Fibroblast of lung (primary cell): ENCODE measurements at regions not wholly inside any gene's neighbourhood (a gene's known extent, or its start where the extent isn't known, plus 50 kb on each side); places are given as distances from the start of the nearest gene placed in this dataset.

ENCODE experiments used
- DNase-seq, 2 donors: peaks; one replicate each; pipeline versions ENCODE4 v3.0.0 to v3.0.0-alpha.2; 2010; ENCODE audit warnings: low read depth in 2 of 2
- H2AFZ ChIP-seq: 2 replicates; pipeline ENCODE4 v1.5.1; 2012; ENCODE audit warnings: low read length, control low read depth, inconsistent platforms
- H3K27ac ChIP-seq: 2 replicates; pipeline ENCODE4 v1.5.1; 2011; ENCODE audit warnings: low read length, control low read depth; ENCODE audit not compliant: insufficient read depth
- H3K27me3 ChIP-seq: 2 replicates; pipeline ENCODE4 v1.5.1; 2011; ENCODE audit warnings: mild to moderate bottlenecking, low read length; ENCODE audit not compliant: control insufficient read depth, insufficient read depth
- H3K36me3 ChIP-seq: 2 replicates; pipeline ENCODE4 v1.5.1; 2011; ENCODE audit warnings: low read length; ENCODE audit not compliant: control insufficient read depth, insufficient read depth
- H3K4me1 ChIP-seq: 2 replicates; pipeline ENCODE4 v1.5.1; 2011; ENCODE audit warnings: low read length; ENCODE audit not compliant: control insufficient read depth, insufficient read depth; ENCODE audit errors: extremely low read depth
- H3K4me2 ChIP-seq: 2 replicates; pipeline ENCODE4 v1.5.1; 2011; ENCODE audit warnings: low read length, control low read depth; ENCODE audit not compliant: insufficient read depth; ENCODE audit errors: extremely low read depth
- H3K4me3 ChIP-seq, 4 experiments: fragments of 200-600 bp in 1 of 4; sonication (generic) in 1 of 4; replicated peaks in 1 of 4; 2 replicates each; pipeline ENCODE4 v1.5.1; 2011 to 2016; ENCODE audit warnings: low read length in 4 of 4, low read depth in 3 of 4, mild to moderate bottlenecking in 3 of 4, control low read depth in 2 of 4, inconsistent platforms in 1 of 4, mixed read lengths in 1 of 4; ENCODE audit not compliant: insufficient read depth in 1 of 4; ENCODE audit errors: control extremely low read depth in 1 of 4
- H3K79me2 ChIP-seq: 2 replicates; pipeline ENCODE4 v1.5.1; 2012; ENCODE audit warnings: mild to moderate bottlenecking, low read length, inconsistent platforms; ENCODE audit not compliant: control insufficient read depth, insufficient read depth
- H3K9ac ChIP-seq: 2 replicates; pipeline ENCODE4 v1.5.1; 2011; ENCODE audit warnings: mild to moderate bottlenecking, low read length, control low read depth; ENCODE audit not compliant: insufficient read depth
- H3K9me3 ChIP-seq: 2 replicates; pipeline ENCODE4 v1.5.1; 2012; ENCODE audit warnings: low read depth, low read length; ENCODE audit not compliant: control insufficient read depth, insufficient read depth
- H4K20me1 ChIP-seq: 2 replicates; pipeline ENCODE4 v1.5.1; 2011; ENCODE audit warnings: low read length; ENCODE audit not compliant: control insufficient read depth, insufficient read depth; ENCODE audit errors: extremely low read depth
- EZH2 ChIP-seq: IDR thresholded peaks from 2 replicates; pipeline ENCODE4 v1.5.1; 2012; ENCODE audit warnings: low read length, control low read depth, mild to moderate bottlenecking; ENCODE audit errors: missing control alignments
- TF ChIP-seq, protein P1 (sequence below), 2 donors: IDR thresholded peaks in 1 of 2; conservative IDR thresholded peaks in 1 of 2; 1 replicate in 1 of 2; 2 replicates in 1 of 2; pipeline ENCODE4 v1.5.1; 2011 to 2012; ENCODE audit warnings: low read length in 2 of 2, control low read depth in 1 of 2, inconsistent platforms in 1 of 2, low read depth in 1 of 2, mild to moderate bottlenecking in 1 of 2

DNA sequence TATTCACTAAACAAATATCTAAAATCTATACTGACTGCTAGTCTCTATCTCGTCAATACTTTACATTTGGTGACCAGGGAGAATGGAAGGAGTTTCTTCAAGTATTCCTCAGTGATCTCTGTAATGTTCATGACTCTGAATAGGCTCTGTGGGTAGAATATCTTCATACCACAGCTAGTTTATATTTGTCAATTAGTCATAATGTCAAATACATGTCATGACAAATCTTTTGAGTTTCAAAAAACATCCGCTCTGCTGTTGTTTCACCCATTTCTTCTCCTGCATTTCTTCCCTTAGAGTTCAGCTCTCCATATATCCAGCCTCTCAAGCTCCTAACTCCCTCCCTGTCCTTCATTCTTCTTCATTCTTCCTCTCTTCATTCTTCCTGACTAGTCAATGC is 206.5 kb upstream of the FANCL start:
- H3K9me3 ChIP-seq = no peaks in the 10 kb centered on the region
- H3K79me2 ChIP-seq = no peaks in the 10 kb centered on the region
- H2AFZ ChIP-seq = peak overlapping the region; percentile 25
- H3K27me3 ChIP-seq = no peaks in the 10 kb centered on the region
- H3K4me3 ChIP-seq = no peak overlapping the region
- no peaks in the 10 kb centered on the region for H3K4me1 ChIP-seq
- no peak overlapping the region for H3K9ac ChIP-seq
- peak in 1 of 2 donors; percentile 1 for DNase-seq
- no peaks in the 10 kb centered on the region for H3K36me3 ChIP-seq
- TF ChIP-seq EZH2 = no peak
- TF ChIP-seq, protein P1, sequence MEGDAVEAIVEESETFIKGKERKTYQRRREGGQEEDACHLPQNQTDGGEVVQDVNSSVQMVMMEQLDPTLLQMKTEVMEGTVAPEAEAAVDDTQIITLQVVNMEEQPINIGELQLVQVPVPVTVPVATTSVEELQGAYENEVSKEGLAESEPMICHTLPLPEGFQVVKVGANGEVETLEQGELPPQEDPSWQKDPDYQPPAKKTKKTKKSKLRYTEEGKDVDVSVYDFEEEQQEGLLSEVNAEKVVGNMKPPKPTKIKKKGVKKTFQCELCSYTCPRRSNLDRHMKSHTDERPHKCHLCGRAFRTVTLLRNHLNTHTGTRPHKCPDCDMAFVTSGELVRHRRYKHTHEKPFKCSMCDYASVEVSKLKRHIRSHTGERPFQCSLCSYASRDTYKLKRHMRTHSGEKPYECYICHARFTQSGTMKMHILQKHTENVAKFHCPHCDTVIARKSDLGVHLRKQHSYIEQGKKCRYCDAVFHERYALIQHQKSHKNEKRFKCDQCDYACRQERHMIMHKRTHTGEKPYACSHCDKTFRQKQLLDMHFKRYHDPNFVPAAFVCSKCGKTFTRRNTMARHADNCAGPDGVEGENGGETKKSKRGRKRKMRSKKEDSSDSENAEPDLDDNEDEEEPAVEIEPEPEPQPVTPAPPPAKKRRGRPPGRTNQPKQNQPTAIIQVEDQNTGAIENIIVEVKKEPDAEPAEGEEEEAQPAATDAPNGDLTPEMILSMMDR (conservative IDR thresholded peaks at IDR 0.05 in 1 of 2, IDR thresholded peaks at IDR 0.05 in 1 of 2; ENCODE audit: low read depth in 1 of 2, low read length in 2 of 2) = no peak
- H3K4me2 ChIP-seq = no peak overlapping the region
- H3K27ac ChIP-seq = no peak overlapping the region
- no peaks in the 10 kb centered on the region for H4K20me1 ChIP-seq

DNA sequence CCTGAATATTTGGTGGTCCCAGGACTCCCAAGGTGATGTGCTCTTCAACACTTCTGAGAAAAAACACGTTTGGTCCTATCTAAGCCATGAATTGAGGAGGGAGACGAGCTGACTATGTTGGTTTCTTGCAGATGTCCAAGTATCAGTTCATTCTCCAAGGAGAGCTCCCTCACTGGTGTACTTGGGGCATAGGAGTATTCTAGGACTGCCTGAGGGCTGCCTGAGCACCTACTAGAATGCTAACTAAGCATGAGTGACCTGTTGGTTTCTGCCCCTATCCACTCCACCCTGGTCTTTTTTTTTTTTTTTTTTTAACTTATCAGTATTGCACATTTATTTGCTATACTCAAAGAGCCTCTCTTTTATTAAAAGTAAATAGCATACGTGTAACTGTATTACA is 200.5 kb upstream of the FANCL start:
- Histone ChIP-seq H3K27me3 (no peaks in the 10 kb centered on the region), H3K79me2 (no peaks in the 10 kb centered on the region), H3K4me1 (no peaks in the 10 kb centered on the region), H3K27ac (no peak overlapping the region), H2AFZ (no peak overlapping the region), H3K36me3 (no peaks in the 10 kb centered on the region), H3K9me3 (no peaks in the 10 kb centered on the region), H3K4me3 (no peak overlapping the region), H3K9ac (no peak overlapping the region), H4K20me1 (no peaks in the 10 kb centered on the region), H3K4me2 (no peak overlapping the region)
- TF ChIP-seq, protein P1 (conservative IDR thresholded peaks at IDR 0.05 in 1 of 2, IDR thresholded peaks at IDR 0.05 in 1 of 2; ENCODE audit: low read depth in 1 of 2, low read length in 2 of 2) = no peak
- DNase-seq = no peak

DNA sequence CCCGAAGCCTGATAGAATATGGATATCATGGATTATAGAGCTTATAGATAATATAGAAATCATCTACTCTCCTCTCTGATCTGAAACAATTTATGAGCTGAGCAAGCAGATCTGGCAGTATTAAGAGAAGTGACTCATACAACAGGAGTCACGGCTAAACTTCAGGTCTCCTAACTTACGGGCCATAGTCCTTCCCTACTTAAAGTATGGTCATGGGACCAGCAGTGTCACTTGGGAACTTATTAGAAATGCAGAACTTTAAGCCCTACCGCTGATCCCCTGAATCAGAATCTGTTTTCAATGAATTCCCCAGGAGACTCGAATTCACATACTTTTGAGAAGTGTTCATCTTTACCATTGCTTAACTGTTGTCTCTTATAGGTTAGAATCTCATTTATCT is 195.7 kb upstream of the FANCL start:
- peak in 1 of 2 donors; percentile 41 for DNase-seq
- H3K9ac ChIP-seq = no peak overlapping the region

More for the DNA sequence above, 195.7 kb upstream of the FANCL start:
- Histone ChIP-seq H3K27ac (no peak overlapping the region), H3K27me3 (no peaks in the 10 kb centered on the region), H3K79me2 (no peaks in the 10 kb centered on the region), H3K4me1 (no peaks in the 10 kb centered on the region), H3K4me3 (no peak overlapping the region), H3K9me3 (no peaks in the 10 kb centered on the region), H3K36me3 (no peaks in the 10 kb centered on the region), H3K4me2 (no peak overlapping the region), H4K20me1 (no peaks in the 10 kb centered on the region), H2AFZ (no peak overlapping the region)
- TF ChIP-seq EZH2 = no peak
- TF ChIP-seq, protein P1 (conservative IDR thresholded peaks at IDR 0.05 in 1 of 2, IDR thresholded peaks at IDR 0.05 in 1 of 2; ENCODE audit: low read depth in 1 of 2, low read length in 2 of 2) = no peak
